VCaP (cell line): ENCODE measurements at regions not wholly inside any gene's neighbourhood (a gene's known extent, or its start where the extent isn't known, plus 50 kb on each side); places are given as distances from the start of the nearest gene placed in this dataset.

Experiments used
- H3K27ac ChIP-seq: fragments of 450-650 bp; 2 replicates; pipeline ENCODE4 v1.5.1; 2017
- TF ChIP-seq, protein P1 (sequence below): fragments of 450-650 bp; conservative IDR thresholded peaks from 2 replicates; pipeline ENCODE4 v1.5.1; 2017; ENCODE audit warnings: mild to moderate bottlenecking, moderate library complexity

GRCh38 chr6:62338477-62338876, 52.5 kb upstream of the KHDRBS2 start:
- TF ChIP-seq, protein P1, sequence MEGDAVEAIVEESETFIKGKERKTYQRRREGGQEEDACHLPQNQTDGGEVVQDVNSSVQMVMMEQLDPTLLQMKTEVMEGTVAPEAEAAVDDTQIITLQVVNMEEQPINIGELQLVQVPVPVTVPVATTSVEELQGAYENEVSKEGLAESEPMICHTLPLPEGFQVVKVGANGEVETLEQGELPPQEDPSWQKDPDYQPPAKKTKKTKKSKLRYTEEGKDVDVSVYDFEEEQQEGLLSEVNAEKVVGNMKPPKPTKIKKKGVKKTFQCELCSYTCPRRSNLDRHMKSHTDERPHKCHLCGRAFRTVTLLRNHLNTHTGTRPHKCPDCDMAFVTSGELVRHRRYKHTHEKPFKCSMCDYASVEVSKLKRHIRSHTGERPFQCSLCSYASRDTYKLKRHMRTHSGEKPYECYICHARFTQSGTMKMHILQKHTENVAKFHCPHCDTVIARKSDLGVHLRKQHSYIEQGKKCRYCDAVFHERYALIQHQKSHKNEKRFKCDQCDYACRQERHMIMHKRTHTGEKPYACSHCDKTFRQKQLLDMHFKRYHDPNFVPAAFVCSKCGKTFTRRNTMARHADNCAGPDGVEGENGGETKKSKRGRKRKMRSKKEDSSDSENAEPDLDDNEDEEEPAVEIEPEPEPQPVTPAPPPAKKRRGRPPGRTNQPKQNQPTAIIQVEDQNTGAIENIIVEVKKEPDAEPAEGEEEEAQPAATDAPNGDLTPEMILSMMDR: no peak

More at GRCh38 chr6:62338477-62338876, 52.5 kb upstream of the KHDRBS2 start:
- no peak overlapping the region for H3K27ac ChIP-seq
